ENCODE measurements at regions not wholly inside any gene's neighbourhood (a gene's known extent, or its start where the extent isn't known, plus 50 kb on each side); places are given as distances from the start of the nearest gene placed in this dataset.

DNA sequence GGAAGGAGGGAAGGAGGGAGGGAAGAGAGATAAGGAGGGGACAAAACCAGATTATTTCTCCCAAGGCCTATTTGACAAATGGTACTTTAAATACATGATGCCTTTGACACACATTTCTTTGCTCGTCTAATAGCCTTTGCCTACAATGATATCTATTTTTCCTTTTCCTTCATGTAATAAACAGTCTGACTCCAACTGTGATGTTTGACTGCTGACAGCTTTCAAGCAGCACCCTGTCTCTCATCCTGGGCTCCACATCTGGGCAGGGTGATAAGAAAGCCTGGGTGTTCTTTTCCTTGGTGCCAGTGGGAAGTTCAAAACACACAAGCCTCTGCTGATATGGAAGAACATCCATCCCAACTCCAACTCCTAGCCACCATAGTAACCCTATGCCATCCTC, 1277.7 kb upstream of the NXPH2 start:
- DNase-seq: no peak

DNA sequence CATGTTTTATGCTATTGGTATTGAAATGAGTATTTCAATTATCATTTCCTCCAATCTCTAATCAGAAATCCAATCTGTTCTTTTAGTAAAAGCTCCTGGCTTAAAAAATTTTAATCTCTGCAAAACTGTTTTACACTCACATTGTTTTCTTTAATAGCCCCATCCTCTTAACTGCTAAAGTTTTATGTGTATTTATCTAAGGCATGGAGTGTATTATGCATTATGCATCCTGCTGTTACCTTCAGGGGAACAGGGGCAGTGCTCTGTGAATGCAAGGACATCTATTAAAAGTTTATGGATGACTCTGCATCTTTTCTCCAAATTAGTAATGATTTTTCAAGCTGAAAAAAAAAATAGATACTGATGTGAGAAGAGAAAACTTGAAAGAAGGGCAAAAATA, 1261.6 kb upstream of the NXPH2 start:
- no peak for DNase-seq

DNA sequence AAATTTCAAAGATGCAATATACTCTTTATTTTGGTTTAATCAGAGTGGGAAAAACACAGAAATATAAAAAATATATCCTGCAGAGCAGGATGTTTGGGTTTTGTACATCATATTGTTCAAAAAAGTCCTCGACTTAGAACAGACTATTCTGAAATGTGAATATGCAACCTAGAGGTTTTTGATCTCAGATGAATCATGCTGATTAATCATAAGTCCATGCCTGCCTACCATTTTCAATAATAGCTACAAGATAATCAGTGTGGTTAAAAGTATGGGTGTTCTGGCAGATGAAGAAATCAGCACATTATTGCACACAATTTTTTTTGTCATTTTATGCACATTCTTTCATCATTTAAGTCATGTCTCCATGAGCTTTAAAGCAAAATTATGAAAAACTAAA, 1261.0 kb upstream of the NXPH2 start:
- no peak for DNase-seq

DNA sequence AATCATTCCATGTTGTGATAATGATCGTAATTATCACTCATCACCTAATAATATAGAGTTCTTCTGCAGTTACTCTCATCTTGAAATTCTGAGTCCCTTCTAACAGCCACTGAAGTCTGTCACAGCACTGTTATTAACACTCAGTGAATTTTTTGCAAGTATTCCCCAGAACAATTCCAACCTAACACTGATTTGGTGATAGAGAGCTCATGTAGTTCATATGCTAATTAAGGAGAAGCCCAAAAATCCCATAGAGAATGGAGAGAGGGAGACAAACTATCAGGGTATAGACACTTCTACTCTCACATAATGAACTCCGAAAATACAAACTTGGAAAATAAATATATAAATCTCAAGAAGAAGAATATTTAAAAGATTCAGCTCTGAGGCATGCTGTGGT, 1253.4 kb upstream of the NXPH2 start:
- DNase-seq: no peak

GRCh38 chr2:140027966-140028365, 1247.8 kb upstream of the NXPH2 start:
- DNase-seq: no peak

GRCh38 chr2:140027320-140027719, 1247.1 kb upstream of the NXPH2 start:
- no peak for DNase-seq

DNA sequence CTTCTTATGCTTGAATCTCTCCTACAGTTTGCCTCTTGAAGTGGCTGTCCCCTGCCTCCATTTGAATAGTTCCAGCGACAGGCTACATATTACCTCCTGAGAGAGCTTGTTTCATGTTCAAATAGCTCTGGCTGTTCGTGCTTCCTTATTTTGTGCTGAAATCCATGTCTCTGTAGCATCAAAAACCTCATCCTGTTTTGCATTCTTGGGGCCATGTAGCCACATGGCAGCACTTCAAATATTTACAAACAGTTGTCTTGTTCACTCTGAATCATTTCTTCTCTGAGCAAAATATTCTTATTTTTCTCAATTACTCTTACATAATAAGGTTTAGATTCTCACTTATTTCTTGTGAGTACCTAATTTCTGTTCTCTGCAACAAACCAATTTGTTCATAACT, 1243.1 kb upstream of the NXPH2 start:
- no peak for DNase-seq

- no peak for DNase-seq
These were observed 1238.4 kb upstream of the NXPH2 start for GRCh38 chr2:140018541-140018940.

- DNase-seq: no peak
These were observed 1234.0 kb upstream of the NXPH2 start for GRCh38 chr2:140014204-140014546.

DNA sequence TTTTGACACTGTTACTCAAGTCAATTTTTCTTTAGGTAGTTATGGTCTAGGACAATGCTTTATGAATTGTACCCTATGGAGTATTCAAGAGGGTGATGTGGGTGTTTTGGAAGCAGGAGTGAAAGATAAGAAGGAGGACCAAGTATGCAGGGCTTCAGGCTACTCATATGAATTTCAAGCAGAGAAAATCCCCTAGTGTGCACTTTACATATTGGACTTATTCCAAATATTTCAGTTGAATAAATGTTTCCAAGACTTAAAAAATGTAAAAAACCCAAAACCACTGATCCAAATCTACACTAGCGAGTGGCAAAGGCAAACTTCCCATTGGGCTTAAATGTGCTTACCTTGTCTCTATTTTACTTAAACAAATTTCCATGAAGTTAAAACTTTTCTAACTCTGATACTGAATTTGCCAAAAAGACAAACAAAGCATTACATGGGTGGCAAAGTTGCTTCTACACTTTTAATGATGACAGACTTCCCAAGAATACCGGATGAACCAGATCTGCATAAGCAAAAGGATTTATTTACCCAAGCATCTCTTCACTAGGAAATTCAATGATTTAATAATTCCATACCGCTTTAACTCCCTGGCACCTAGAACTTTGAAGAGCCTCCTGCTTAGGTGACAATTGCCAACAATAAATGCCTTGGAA, 1233.5 kb upstream of the NXPH2 start:
- DNase-seq: no peak

GRCh38 chr2:140011287-140011686, 1231.1 kb upstream of the NXPH2 start:
- no peak for DNase-seq

GRCh38 chr2:140002110-140002509, 1221.9 kb upstream of the NXPH2 start:
- DNase-seq: no peak

DNA sequence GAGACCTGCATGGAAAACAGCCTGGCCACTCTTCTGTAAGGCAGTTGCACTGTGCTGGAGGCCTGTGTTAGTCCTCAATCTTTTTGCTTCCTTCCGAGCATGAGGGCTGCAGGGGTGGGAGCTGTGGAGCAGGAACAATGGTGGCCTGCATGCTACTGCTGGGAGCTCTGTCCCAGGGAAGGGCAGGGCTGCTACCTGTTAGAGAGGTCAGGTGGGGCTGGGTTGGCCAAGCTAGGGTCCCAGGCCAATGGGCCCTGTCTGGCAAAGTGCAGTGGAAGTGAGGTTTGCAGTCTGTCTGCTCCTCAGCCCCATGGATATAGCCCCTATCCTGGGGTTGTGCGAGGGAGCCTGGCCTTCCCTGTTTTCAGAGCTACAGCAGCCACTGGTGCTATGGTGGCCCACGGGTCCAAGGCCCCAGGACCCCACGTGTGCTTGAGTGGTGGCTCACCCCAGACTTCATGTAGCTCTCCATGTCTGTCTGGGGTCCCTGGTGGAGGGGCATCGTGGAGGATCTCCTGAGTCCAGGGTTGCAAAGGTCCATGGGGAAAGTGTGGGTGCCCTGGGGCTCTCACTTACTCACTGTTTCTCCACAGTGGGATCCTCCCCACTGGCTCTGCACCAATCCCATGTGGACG, 1212.6 kb upstream of the NXPH2 start:
- DNase-seq: no peak

GRCh38 chr2:139992078-139992477, 1211.9 kb upstream of the NXPH2 start:
- DNase-seq: no peak

DNA sequence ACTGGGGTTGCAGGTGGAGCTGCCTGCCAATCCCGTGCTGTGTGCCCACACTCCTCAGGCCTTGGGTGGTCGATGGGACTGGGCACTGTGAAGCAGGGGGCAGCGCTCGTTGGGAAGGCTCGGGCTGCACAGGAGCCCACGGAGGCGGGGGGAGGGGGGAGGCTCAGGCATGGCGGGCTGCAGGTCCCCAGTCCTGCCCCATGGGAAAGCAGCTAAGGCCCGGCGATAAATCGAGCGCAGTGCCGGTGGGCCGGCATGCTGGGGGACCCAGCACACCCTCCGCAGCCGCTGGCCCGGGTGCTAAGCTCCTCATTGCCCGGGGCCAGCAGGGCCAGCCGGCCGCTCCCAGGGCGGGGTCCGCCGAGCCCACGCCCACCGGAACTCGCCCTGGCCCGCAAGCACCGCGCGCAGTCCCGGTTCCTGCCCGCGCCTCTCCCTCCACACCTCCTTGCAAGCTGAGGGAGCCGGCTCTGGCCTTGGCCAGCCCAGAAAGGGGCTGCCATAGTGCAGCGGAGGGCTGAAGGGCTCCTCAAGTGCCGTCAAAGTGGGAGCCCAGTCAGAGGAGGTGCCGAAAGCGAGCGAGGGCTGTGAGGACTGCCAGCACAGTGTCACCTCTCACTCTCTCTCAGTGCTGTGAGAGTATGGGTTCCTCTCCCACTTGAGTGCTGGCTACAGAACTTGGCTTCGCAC, 1210.6 kb upstream of the NXPH2 start:
- DNase-seq: no peak

DNA sequence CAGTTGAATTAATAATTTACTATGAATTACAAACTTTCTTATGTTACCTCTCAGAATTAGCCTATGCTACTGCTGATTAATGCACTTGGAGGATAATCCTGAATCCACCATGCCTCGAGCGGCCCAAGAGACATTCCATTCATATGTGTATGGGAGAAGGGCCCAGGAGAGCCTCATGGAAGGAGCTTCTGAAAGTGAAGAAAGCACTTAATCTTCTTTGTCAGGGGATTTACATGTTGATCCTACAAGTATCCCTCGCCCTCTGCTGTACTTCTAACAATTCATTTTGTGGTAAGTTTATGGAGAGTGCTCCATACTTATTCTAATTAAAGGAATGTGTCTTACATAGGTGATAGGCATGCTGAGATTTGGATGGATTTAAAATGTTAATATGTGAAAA, 1189.1 kb upstream of the NXPH2 start:
- DNase-seq: no peak

GRCh38 chr2:139968588-139968987, 1188.4 kb upstream of the NXPH2 start:
- DNase-seq: no peak

DNA sequence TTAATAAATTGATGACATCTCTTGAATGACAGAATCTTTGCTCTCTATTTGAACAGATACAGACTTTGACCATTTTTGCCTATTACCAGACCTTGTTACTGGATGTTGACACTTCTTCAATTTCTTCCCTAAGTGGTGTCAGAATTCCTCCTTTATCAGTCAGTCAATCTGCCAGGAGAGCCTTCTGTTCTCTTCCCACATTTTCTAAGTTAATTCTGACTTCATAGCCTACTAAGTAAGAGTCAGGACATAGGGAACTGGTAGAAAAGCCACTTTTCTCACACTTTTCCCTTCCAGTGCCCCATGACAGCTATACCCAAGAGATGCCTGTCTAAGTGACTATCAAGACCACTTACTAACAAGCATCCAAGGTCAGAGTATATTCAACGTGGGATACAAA, 1187.5 kb upstream of the NXPH2 start:
- no peak for DNase-seq

- no peak for DNase-seq
These were observed 1184.7 kb upstream of the NXPH2 start for GRCh38 chr2:139964721-139965440.

- no peak for DNase-seq
These were observed 1183.7 kb upstream of the NXPH2 start for GRCh38 chr2:139963863-139964355.

- DNase-seq: no peak
These were observed 1169.2 kb upstream of the NXPH2 start for GRCh38 chr2:139949242-139949972.

DNA sequence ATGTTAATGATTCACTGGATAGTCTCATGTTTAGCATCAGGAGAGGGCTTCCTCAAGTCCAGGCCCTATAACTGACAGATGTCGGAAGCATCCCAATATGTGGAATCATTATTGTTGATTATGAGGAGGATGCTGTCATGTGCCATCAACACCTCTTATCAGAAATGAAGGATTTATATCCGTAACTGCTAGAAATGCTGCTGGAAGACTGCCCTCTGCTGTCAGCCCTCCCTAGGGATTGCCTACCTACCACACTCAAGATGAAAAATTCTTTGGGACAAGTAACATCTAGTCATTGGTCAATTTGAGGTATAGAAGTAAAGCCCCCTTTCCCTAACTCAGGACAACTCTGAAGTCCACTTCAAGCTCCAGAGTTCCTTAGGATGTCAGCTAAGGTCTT, 1166.5 kb upstream of the NXPH2 start:
- DNase-seq: no peak

- no peak for DNase-seq
These were observed 1160.5 kb upstream of the NXPH2 start for GRCh38 chr2:139940686-139941085.

Measured in NCI-H2081 treated with DMSO at 0.1 percent for 48 hours (cell line).